CD14-positive monocyte (primary cell): ENCODE measurements at regions not wholly inside any gene's neighbourhood (a gene's known extent, or its start where the extent isn't known, plus 50 kb on each side); places are given as distances from the start of the nearest gene placed in this dataset.

Source experiments
- DNase-seq, 3 donors: peaks; one replicate each; pipeline ENCODE4 v3.0.0-alpha.2; 2011 to 2022
- H2AFZ ChIP-seq: 2 replicates; pipeline ENCODE4 v1.6.0; 2012; ENCODE audit warnings: mild to moderate bottlenecking, low read depth, low read length, inconsistent platforms; ENCODE audit not compliant: insufficient read depth, poor library complexity, severe bottlenecking
- H3K27ac ChIP-seq, 2 donors: 1 replicate in 1 of 2; 2 replicates in 1 of 2; pipeline ENCODE4 v1.5.1; 2012 to 2013; ENCODE audit warnings: low read length in 2 of 2, control low read depth in 1 of 2, inconsistent platforms in 1 of 2, low read depth in 1 of 2, mild to moderate bottlenecking in 1 of 2
- H3K27me3 ChIP-seq, 2 donors: one replicate each; pipeline versions ENCODE4 v1.6.0 to v1.6.1; 2011 to 2013; ENCODE audit warnings: low read length in 2 of 2; ENCODE audit not compliant: control insufficient read depth in 2 of 2, insufficient read depth in 2 of 2
- H3K36me3 ChIP-seq, 2 donors: replicated peaks in 1 of 2; 1 replicate in 1 of 2; 2 replicates in 1 of 2; pipeline versions ENCODE4 v1.5.1 to v1.6.1; 2012 to 2013; ENCODE audit warnings: low read length in 2 of 2, control low read depth in 1 of 2, inconsistent platforms in 1 of 2, mild to moderate bottlenecking in 1 of 2; ENCODE audit not compliant: insufficient read depth in 2 of 2, control insufficient read depth in 1 of 2
- H3K4me1 ChIP-seq, 2 donors: 1 replicate in 1 of 2; 2 replicates in 1 of 2; pipeline versions ENCODE4 v1.5.1 to v1.6.1; 2012 to 2013; ENCODE audit warnings: low read length in 2 of 2, control low read depth in 1 of 2, inconsistent platforms in 1 of 2, mild to moderate bottlenecking in 1 of 2, moderate library complexity in 1 of 2; ENCODE audit not compliant: insufficient read depth in 2 of 2, control insufficient read depth in 1 of 2
- H3K4me2 ChIP-seq: replicated peaks from 2 replicates; pipeline ENCODE3; 2012; ENCODE audit warnings: low read length, moderate library complexity, mild to moderate bottlenecking; ENCODE audit not compliant: poor library complexity, severe bottlenecking; ENCODE audit errors: extremely low read depth
- H3K4me3 ChIP-seq, 3 experiments: fragments of 200-600 bp in 1 of 3; sonication (generic) in 1 of 3; replicated peaks in 1 of 3; 1 replicate in 2 of 3; 2 replicates in 1 of 3; pipeline ENCODE4 v1.5.1; 2011 to 2013; ENCODE audit warnings: low read length in 3 of 3, mild to moderate bottlenecking in 3 of 3, control low read depth in 2 of 3, low read depth in 2 of 3, inconsistent platforms in 1 of 3, moderate library complexity in 1 of 3
- H3K79me2 ChIP-seq: 2 replicates; pipeline ENCODE4 v1.6.0; 2012; ENCODE audit warnings: mild to moderate bottlenecking, control low read depth, inconsistent platforms, low read length, moderate library complexity; ENCODE audit not compliant: insufficient read depth
- H3K9ac ChIP-seq: 2 replicates; pipeline ENCODE4 v1.6.0; 2017; ENCODE audit warnings: low read length, mild to moderate bottlenecking; ENCODE audit not compliant: insufficient read depth, poor library complexity, severe bottlenecking
- H3K9me3 ChIP-seq, 2 donors: replicated peaks in 1 of 2; 1 replicate in 1 of 2; 2 replicates in 1 of 2; pipeline versions ENCODE4 v1.5.1 to v1.6.1; 2012 to 2013; ENCODE audit warnings: low read length in 2 of 2, control low read depth in 1 of 2; ENCODE audit not compliant: control insufficient read depth in 1 of 2, insufficient read depth in 1 of 2
- H4K20me1 ChIP-seq: 2 replicates; pipeline ENCODE4 v1.6.0; 2012; ENCODE audit warnings: mild to moderate bottlenecking, low read length, control low read depth, moderate library complexity; ENCODE audit not compliant: insufficient read depth
- H3K27ac Mint-ChIP-seq, 7 donors: one replicate each; pipeline ENCODE4 v1.8.0; 2020; ENCODE audit warnings: mild to moderate bottlenecking in 7 of 7, mixed read lengths in 7 of 7, moderate library complexity in 6 of 7, inconsistent platforms in 2 of 7
- H3K27me3 Mint-ChIP-seq, 3 donors: one replicate each; pipeline ENCODE4 v1.8.0; 2021 to 2022; ENCODE audit warnings: low read depth in 3 of 3, mild to moderate bottlenecking in 3 of 3, mixed read lengths in 3 of 3, moderate library complexity in 3 of 3, inconsistent platforms in 1 of 3
- H3K36me3 Mint-ChIP-seq, 2 donors: one replicate each; pipeline ENCODE4 v1.8.0; 2020; ENCODE audit warnings: mixed read lengths in 2 of 2, inconsistent platforms in 1 of 2, mild to moderate bottlenecking in 1 of 2
- H3K4me1 Mint-ChIP-seq: one replicate; pipeline ENCODE4 v1.8.0; 2020; ENCODE audit warnings: mild to moderate bottlenecking, mixed read lengths
- H3K4me3 Mint-ChIP-seq, 2 donors: one replicate each; pipeline ENCODE4 v1.8.0; 2020; ENCODE audit warnings: mild to moderate bottlenecking in 2 of 2, mixed read lengths in 2 of 2, moderate library complexity in 1 of 2
- H3K9me3 Mint-ChIP-seq, 7 donors: one replicate each; pipeline ENCODE4 v1.8.0; 2020 to 2022; ENCODE audit warnings: mixed read lengths in 7 of 7, mild to moderate bottlenecking in 6 of 7, moderate library complexity in 6 of 7, inconsistent platforms in 2 of 7
- CTCF ChIP-seq: fragments of 200-600 bp; IDR thresholded peaks from one replicate; pipeline ENCODE4 v1.8.0; 2022; ENCODE audit warnings: antibody characterized with exemption, mild to moderate bottlenecking
- whole genome bisulfite sequencing: methylation state at CpG from one replicate; pipeline ENCODE4 v1.1.5; 2013; ENCODE audit warnings: missing lambda C conversion rate; ENCODE audit not compliant: insufficient coverage; 5-methylcytosine and 5-hydroxymethylcytosine counted together
- intact Hi-C, 2 donors: fragments of 100-400 bp; cut with micrococcal nuclease; formaldehyde crosslinking; loops; one replicate each; pipeline versions ENCODE4 v1.15.0 to v1.15.1; 2023

- no peak for TF ChIP-seq CTCF
- Histone ChIP-seq H3K4me1 (peaks cover 20 to 29% of the 10 kb centered on the region in 2 donors), H3K27me3 (no peaks in the 10 kb centered on the region), H3K4me3 (peak overlapping the region; percentile 24 to 61 (median 54)), H3K9ac (peak overlapping the region; percentile 35), H3K4me2 (peak overlapping the region; percentile 68), H3K36me3 (no peaks in the 10 kb centered on the region), H3K27ac (peak overlapping the region; percentile 27 to 74), H4K20me1 (no peaks in the 10 kb centered on the region), H3K79me2 (no peaks in the 10 kb centered on the region), H3K9me3 (no peaks in the 10 kb centered on the region), H2AFZ (peak overlapping the region; percentile 83)
- Mint-ChIP-seq H3K36me3 (no peaks in the 10 kb centered on the region), H3K27ac (peak overlapping the region; percentile 79 to 92 (median 88)), H3K4me1 (peaks cover 28% of the 10 kb centered on the region), H3K27me3 (peaks cover 1 to 6% (median 5%) of the 10 kb centered on the region in 3 donors), H3K4me3 (peak overlapping the region; percentile 64 to 86), H3K9me3 (peaks cover 0 to 3% (median 2%) of the 10 kb centered on the region in 7 donors)
- DNase-seq: peak; percentile 69 to 85 (median 80)
- 0% methylated on average over 6 of the region's 12 CpGs for WGBS
- intact Hi-C loops: no loop called here
Observed at GRCh38 chr3:184472723-184473428, 88.7 kb upstream of the EPHB3 start.

GRCh38 chr3:184474897-184475296, 86.7 kb upstream of the EPHB3 start:
- no peak for TF ChIP-seq CTCF
- Histone ChIP-seq H3K79me2 (no peaks in the 10 kb centered on the region), H3K4me2 (no peak overlapping the region), H4K20me1 (no peaks in the 10 kb centered on the region), H3K27ac (no peak overlapping the region), H3K4me3 (no peak overlapping the region), H3K36me3 (no peaks in the 10 kb centered on the region), H3K27me3 (no peaks in the 10 kb centered on the region), H3K9me3 (no peaks in the 10 kb centered on the region), H3K4me1 (peaks cover 22 to 32% of the 10 kb centered on the region in 2 donors), H2AFZ (no peak overlapping the region), H3K9ac (no peak overlapping the region)
- peak overlapping the region in 1 of 7 donors; percentile 43 for H3K27ac Mint-ChIP-seq
- intact Hi-C loops: no loop called here
- 94% methylated on average over 6 of the region's 8 CpGs for WGBS
- peak in 2 of 3 donors; percentile 62 for DNase-seq
- H3K4me1 Mint-ChIP-seq: peaks cover 30% of the 10 kb centered on the region
- H3K27me3 Mint-ChIP-seq: peaks cover 1 to 7% (median 3%) of the 10 kb centered on the region in 3 donors
- H3K4me3 Mint-ChIP-seq: peak overlapping the region in 1 of 2 donors; percentile 12
- H3K9me3 Mint-ChIP-seq: peaks cover 0 to 6% (median 2%) of the 10 kb centered on the region in 7 donors
- H3K36me3 Mint-ChIP-seq: no peaks in the 10 kb centered on the region
